ENCODE measurements at regions not wholly inside any gene's neighbourhood (a gene's known extent, or its start where the extent isn't known, plus 50 kb on each side); places are given as distances from the start of the nearest gene placed in this dataset.

DNA sequence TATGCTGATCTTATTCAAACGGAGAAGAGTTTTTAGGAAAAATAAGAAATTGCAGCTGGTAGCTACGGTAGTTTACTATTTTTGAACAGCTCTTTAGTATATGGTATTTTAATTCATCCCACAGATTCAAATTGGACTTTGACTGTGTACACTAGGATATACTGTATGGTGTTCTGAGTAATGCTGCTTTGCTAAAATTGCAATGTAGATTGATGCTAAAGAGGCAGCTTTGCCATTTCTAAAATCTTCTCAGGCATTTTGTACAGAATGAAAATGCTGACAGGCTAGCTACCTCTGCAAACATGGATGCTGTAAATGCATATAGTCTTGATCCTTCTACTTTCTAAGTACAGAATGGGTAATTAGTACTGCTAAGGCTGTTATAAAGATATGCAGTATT, 826.6 kb upstream of the POU3F3 start:
- H3K9me3 ChIP-seq (ENCODE audit: control insufficient read depth, insufficient read depth, low read depth, low read length), result no peaks in the 10 kb centered on the region
- TF ChIP-seq ZNF791 (tag by site-specific recombination; IDR thresholded peaks at IDR 0.05) (no peak), SCRT1 (tag by site-specific recombination; IDR thresholded peaks at IDR 0.05; ENCODE audit: borderline replicate concordance) (no peak), ZNF664 (tag by site-specific recombination; IDR thresholded peaks at IDR 0.05) (no peak), ZNF274 (IDR thresholded peaks at IDR 0.05; ENCODE audit: low read length) (no peak), ZNF274 (tag by site-specific recombination; IDR thresholded peaks at IDR 0.05; ENCODE audit: borderline replicate concordance) (no peak), RBAK (tag by site-specific recombination; IDR thresholded peaks at IDR 0.05) (no peak)
- CTCF ChIA-PET, result no interaction called here
- H3K4me1 ChIP-seq (ENCODE audit: control insufficient read depth, insufficient read depth, low read length), result peaks cover 6% of the 10 kb centered on the region; the same call in 1 of the 2 replicates
- H3K27ac ChIP-seq (ENCODE audit: extremely low read depth, low read depth, low read length), result no peak overlapping the region
- H3K36me3 ChIP-seq (ENCODE audit: control insufficient read depth in 2 of 2, insufficient read depth in 1 of 2, low read length in 2 of 2), result no peaks in the 10 kb centered on the region
- POLR2A ChIA-PET, result no interaction called here
- no peak overlapping the region for H3K4me3 ChIP-seq (ENCODE audit: low read depth, low read length)

GRCh38 chr2:104028061-104028460, 825.9 kb upstream of the POU3F3 start:
- POLR2A ChIA-PET, result no interaction called here
- CTCF ChIA-PET, result no interaction called here
- no peak for TF ChIP-seq ZNF132 (tag by site-specific recombination; IDR thresholded peaks at IDR 0.05; ENCODE audit: borderline replicate concordance)
- TF ChIP-seq ZNF280D (tag by site-specific recombination; IDR thresholded peaks at IDR 0.05), result no peak
- 0 out of 2 replicates have a peak, but pooled peaks have one; percentile 13 for TF ChIP-seq ZBTB17 (tag by site-specific recombination; IDR thresholded peaks at IDR 0.05)
- no peak for TF ChIP-seq ZNF571 (tag by site-specific recombination; IDR thresholded peaks at IDR 0.05)
- Histone ChIP-seq H3K36me3 (ENCODE audit: control insufficient read depth in 2 of 2, insufficient read depth in 1 of 2, low read length in 2 of 2) (no peaks in the 10 kb centered on the region), H3K9me3 (ENCODE audit: control insufficient read depth, insufficient read depth, low read depth, low read length) (no peaks in the 10 kb centered on the region), H3K27ac (ENCODE audit: extremely low read depth, low read depth, low read length) (no peak overlapping the region), H3K4me3 (ENCODE audit: low read depth, low read length) (no peak overlapping the region), H3K4me1 (ENCODE audit: control insufficient read depth, insufficient read depth, low read length) (peaks cover 6% of the 10 kb centered on the region; the same call in 1 of the 2 replicates)

- H3K4me1 ChIP-seq (ENCODE audit: control insufficient read depth, insufficient read depth, low read length), result no peaks in the 10 kb centered on the region
- H3K9me3 ChIP-seq (ENCODE audit: control insufficient read depth, insufficient read depth, low read depth, low read length), result no peaks in the 10 kb centered on the region
- CTCF ChIA-PET, result interaction anchor here (1.3 kb wide), 1 partner anchor 840 kb away, joined by 5 read pairs; no protein-coding TSS in a partner anchor
- POLR2A ChIA-PET, result no interaction called here
- H3K27ac ChIP-seq (ENCODE audit: extremely low read depth, low read depth, low read length), result no peak overlapping the region
- H3K36me3 ChIP-seq (ENCODE audit: control insufficient read depth in 2 of 2, insufficient read depth in 1 of 2, low read length in 2 of 2), result no peaks in the 10 kb centered on the region
- H3K4me3 ChIP-seq (ENCODE audit: low read depth, low read length), result no peak overlapping the region
- TF ChIP-seq ZNF654 (tag by site-specific recombination; IDR thresholded peaks at IDR 0.05; ENCODE audit: low read depth) (peak; percentile 33), CTCF (tag by site-specific recombination; IDR thresholded peaks at IDR 0.05) (no peak; the same call in 1 of the 2 replicates)
Observed at GRCh38 chr2:104033399-104033798, 820.5 kb upstream of the POU3F3 start.

DNA sequence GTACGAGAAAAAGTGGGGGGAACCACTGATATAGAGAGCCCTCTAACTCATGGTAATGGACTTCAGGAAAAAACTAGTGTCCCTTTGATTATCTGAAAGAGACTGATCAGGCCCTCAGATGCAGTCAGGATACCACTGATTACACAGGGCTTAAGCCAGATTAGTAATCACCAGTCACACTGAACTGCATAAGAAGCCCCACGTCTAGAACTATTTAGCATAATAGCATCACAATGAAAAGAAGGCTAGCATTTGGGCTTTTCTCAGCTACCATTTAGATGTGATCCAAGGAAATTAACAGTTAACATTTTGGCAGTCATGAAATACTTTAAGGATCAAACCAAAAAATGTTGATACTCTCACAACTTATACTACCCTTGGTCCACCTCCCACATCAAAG, 813.1 kb upstream of the POU3F3 start:
- Histone ChIP-seq H3K36me3 (ENCODE audit: control insufficient read depth in 2 of 2, insufficient read depth in 1 of 2, low read length in 2 of 2) (no peaks in the 10 kb centered on the region), H3K4me3 (ENCODE audit: low read depth, low read length) (no peak overlapping the region), H3K27ac (ENCODE audit: extremely low read depth, low read depth, low read length) (no peak overlapping the region), H3K9me3 (ENCODE audit: control insufficient read depth, insufficient read depth, low read depth, low read length) (no peaks in the 10 kb centered on the region), H3K4me1 (ENCODE audit: control insufficient read depth, insufficient read depth, low read length) (no peaks in the 10 kb centered on the region)
- ChIA-PET CTCF (no interaction called here), POLR2A (no interaction called here)
- TF ChIP-seq ZNF2 (tag by site-specific recombination; IDR thresholded peaks at IDR 0.05) (no peak), ZNF112 (tag by site-specific recombination; IDR thresholded peaks at IDR 0.05) (no peak)
- TF ChIP-seq, protein P1, sequence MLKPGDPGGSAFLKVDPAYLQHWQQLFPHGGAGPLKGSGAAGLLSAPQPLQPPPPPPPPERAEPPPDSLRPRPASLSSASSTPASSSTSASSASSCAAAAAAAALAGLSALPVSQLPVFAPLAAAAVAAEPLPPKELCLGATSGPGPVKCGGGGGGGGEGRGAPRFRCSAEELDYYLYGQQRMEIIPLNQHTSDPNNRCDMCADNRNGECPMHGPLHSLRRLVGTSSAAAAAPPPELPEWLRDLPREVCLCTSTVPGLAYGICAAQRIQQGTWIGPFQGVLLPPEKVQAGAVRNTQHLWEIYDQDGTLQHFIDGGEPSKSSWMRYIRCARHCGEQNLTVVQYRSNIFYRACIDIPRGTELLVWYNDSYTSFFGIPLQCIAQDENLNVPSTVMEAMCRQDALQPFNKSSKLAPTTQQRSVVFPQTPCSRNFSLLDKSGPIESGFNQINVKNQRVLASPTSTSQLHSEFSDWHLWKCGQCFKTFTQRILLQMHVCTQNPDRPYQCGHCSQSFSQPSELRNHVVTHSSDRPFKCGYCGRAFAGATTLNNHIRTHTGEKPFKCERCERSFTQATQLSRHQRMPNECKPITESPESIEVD (tag by site-specific recombination; IDR thresholded peaks at IDR 0.05), result no peak
- TF ChIP-seq, protein P2, sequence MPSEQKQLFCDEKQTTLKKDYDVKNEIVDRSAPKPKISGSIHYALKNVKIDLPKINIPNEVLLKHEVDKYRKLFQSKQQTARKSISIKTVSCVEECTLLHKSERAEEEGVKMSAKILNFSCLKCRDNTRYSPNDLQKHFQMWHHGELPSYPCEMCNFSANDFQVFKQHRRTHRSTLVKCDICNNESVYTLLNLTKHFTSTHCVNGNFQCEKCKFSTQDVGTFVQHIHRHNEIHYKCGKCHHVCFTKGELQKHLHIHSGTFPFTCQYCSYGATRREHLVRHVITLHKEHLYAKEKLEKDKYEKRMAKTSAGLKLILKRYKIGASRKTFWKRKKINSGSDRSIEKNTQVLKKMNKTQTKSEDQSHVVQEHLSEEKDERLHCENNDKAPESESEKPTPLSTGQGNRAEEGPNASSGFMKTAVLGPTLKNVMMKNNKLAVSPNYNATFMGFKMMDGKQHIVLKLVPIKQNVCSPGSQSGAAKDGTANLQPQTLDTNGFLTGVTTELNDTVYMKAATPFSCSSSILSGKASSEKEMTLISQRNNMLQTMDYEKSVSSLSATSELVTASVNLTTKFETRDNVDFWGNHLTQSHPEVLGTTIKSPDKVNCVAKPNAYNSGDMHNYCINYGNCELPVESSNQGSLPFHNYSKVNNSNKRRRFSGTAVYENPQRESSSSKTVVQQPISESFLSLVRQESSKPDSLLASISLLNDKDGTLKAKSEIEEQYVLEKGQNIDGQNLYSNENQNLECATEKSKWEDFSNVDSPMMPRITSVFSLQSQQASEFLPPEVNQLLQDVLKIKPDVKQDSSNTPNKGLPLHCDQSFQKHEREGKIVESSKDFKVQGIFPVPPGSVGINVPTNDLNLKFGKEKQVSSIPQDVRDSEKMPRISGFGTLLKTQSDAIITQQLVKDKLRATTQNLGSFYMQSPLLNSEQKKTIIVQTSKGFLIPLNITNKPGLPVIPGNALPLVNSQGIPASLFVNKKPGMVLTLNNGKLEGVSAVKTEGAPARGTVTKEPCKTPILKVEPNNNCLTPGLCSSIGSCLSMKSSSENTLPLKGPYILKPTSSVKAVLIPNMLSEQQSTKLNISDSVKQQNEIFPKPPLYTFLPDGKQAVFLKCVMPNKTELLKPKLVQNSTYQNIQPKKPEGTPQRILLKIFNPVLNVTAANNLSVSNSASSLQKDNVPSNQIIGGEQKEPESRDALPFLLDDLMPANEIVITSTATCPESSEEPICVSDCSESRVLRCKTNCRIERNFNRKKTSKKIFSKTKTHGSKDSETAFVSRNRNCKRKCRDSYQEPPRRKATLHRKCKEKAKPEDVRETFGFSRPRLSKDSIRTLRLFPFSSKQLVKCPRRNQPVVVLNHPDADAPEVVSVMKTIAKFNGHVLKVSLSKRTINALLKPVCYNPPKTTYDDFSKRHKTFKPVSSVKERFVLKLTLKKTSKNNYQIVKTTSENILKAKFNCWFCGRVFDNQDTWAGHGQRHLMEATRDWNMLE (tag by site-specific recombination; conservative IDR thresholded peaks at IDR 0.05; ENCODE audit: low read depth), result no peak
